HEK293T (cell line): ENCODE measurements at regions not wholly inside any gene's neighbourhood (a gene's known extent, or its start where the extent isn't known, plus 50 kb on each side); places are given as distances from the start of the nearest gene placed in this dataset.

Experiments used
- CTCF ChIA-PET: fragments of 350-600 bp; formaldehyde crosslinking; extraction: SDS; loops from one replicate; lab custom pipeline; 2021; ENCODE audit warnings: antibody characterized with exemption, inconsistent platforms; lab: Yijun Ruan, JAX
- POLR2A ChIA-PET: fragments of 350-600 bp; formaldehyde crosslinking; extraction: SDS; loops from one replicate; lab custom pipeline; 2020; ENCODE audit warnings: antibody characterized with exemption, inconsistent platforms; lab: Yijun Ruan, JAX
- DNase-seq: peaks from one replicate; pipeline ENCODE4 v3.0.0; 2012; ENCODE audit warnings: mixed read lengths; ENCODE audit errors: extremely low spot score
- ARNT ChIP-seq: fragments of 450-650 bp; IDR thresholded peaks from 2 replicates; pipeline ENCODE4 v1.6.1; 2017; ENCODE audit warnings: mild to moderate bottlenecking
- BHLHE40 ChIP-seq: fragments of 450-650 bp; IDR thresholded peaks from 2 replicates; pipeline ENCODE4 v1.6.1; 2016; ENCODE audit warnings: mild to moderate bottlenecking, moderate library complexity, borderline replicate concordance
- CTBP1 ChIP-seq: fragments of 450-650 bp; IDR thresholded peaks from 2 replicates; pipeline ENCODE4 v1.6.1; 2016; ENCODE audit warnings: borderline replicate concordance
- ELF4 ChIP-seq: fragments of 450-650 bp; IDR thresholded peaks from 2 replicates; pipeline ENCODE4 v1.6.1; 2017; ENCODE audit warnings: antibody characterized with exemption
- FOXA1 ChIP-seq: fragments of 450-650 bp; IDR thresholded peaks from 2 replicates; pipeline ENCODE4 v1.6.1; 2016; ENCODE audit warnings: mild to moderate bottlenecking
- FOXK2 ChIP-seq: fragments of 450-650 bp; IDR thresholded peaks from 2 replicates; pipeline ENCODE4 v1.6.1; 2016; ENCODE audit warnings: mild to moderate bottlenecking
- FOXM1 ChIP-seq: fragments of 450-650 bp; IDR thresholded peaks from 2 replicates; pipeline ENCODE4 v1.6.1; 2017; ENCODE audit warnings: mild to moderate bottlenecking, borderline replicate concordance
- HDGF ChIP-seq: fragments of 450-650 bp; IDR thresholded peaks from 2 replicates; pipeline ENCODE4 v1.6.1; 2017; ENCODE audit warnings: antibody characterized with exemption, borderline replicate concordance
- L3MBTL2 ChIP-seq: fragments of 450-650 bp; conservative IDR thresholded peaks from 2 replicates; pipeline ENCODE4 v1.6.1; 2016; ENCODE audit warnings: mild to moderate bottlenecking
- LEF1 ChIP-seq: fragments of 450-650 bp; IDR thresholded peaks from 2 replicates; pipeline ENCODE4 v1.6.1; 2017; ENCODE audit warnings: mild to moderate bottlenecking, borderline replicate concordance
- NFRKB ChIP-seq: fragments of 450-650 bp; IDR thresholded peaks from 2 replicates; pipeline ENCODE4 v1.6.1; 2016; ENCODE audit warnings: mild to moderate bottlenecking, moderate library complexity
- PKNOX1 ChIP-seq: fragments of 450-650 bp; IDR thresholded peaks from 2 replicates; pipeline ENCODE4 v1.6.1; 2016
- SP1 ChIP-seq: fragments of 450-650 bp; IDR thresholded peaks from 2 replicates; pipeline ENCODE4 v1.6.1; 2017
- SUZ12 ChIP-seq: fragments of 450-650 bp; IDR thresholded peaks from 2 replicates; pipeline ENCODE4 v1.6.1; 2016; ENCODE audit warnings: mild to moderate bottlenecking
- TARDBP ChIP-seq: fragments of 450-650 bp; IDR thresholded peaks from 2 replicates; pipeline ENCODE4 v1.6.1; 2016
- ZNF384 ChIP-seq: fragments of 450-650 bp; IDR thresholded peaks from 2 replicates; pipeline ENCODE4 v1.6.1; 2016

GRCh38 chr4:146114066-146114465 lies 61.5 kb upstream of the LSM6 start:
- no peak for TF ChIP-seq LEF1
- TF ChIP-seq ARNT, result no peak
- TF ChIP-seq FOXA1, result no peak
- no peak for TF ChIP-seq ELF4
- TF ChIP-seq BHLHE40, result no peak
- TF ChIP-seq HDGF, result no peak
- no peak for TF ChIP-seq TARDBP
- TF ChIP-seq ZNF384, result no peak
- TF ChIP-seq CTBP1, result no peak
- TF ChIP-seq FOXK2, result no peak
- TF ChIP-seq PKNOX1, result no peak
- TF ChIP-seq SP1, result no peak
- no peak for TF ChIP-seq L3MBTL2
- no peak for TF ChIP-seq FOXM1
- TF ChIP-seq SUZ12, result no peak
- no peak for TF ChIP-seq NFRKB
- ChIA-PET POLR2A (no interaction called here), CTCF (interaction anchor here (0.6 to 0.8 kb wide), 3 partner anchors 13 to 188 kb away, joined by 3 to 4 read pairs (median 3); no protein-coding TSS in a partner anchor)
- no peak for DNase-seq

GRCh38 chr4:146113171-146113570 lies 62.3 kb upstream of the LSM6 start:
- CTCF ChIA-PET, result interaction anchor here (0.8 kb wide), 1 partner anchor 18 kb away, joined by 3 read pairs; no protein-coding TSS in a partner anchor
- POLR2A ChIA-PET, result no interaction called here
- TF ChIP-seq BHLHE40, result no peak
- TF ChIP-seq NFRKB, result no peak
- no peak for TF ChIP-seq TARDBP
- no peak for TF ChIP-seq ARNT
- TF ChIP-seq FOXA1, result no peak
- TF ChIP-seq LEF1, result no peak
- DNase-seq, result no peak

GRCh38 chr4:146112389-146112788 lies 63.1 kb upstream of the LSM6 start:
- POLR2A ChIA-PET, result no interaction called here
- no peak for DNase-seq
- CTCF ChIA-PET, result no interaction called here
- no peak for TF ChIP-seq PKNOX1
- no peak for TF ChIP-seq ZNF384
- TF ChIP-seq CTBP1, result no peak
- no peak for TF ChIP-seq FOXA1
- TF ChIP-seq FOXK2, result no peak
- TF ChIP-seq BHLHE40, result no peak
- no peak for TF ChIP-seq SUZ12
- no peak for TF ChIP-seq ELF4
- TF ChIP-seq TARDBP, result no peak
- TF ChIP-seq SP1, result no peak
- TF ChIP-seq HDGF, result no peak
- TF ChIP-seq NFRKB, result no peak
- no peak for TF ChIP-seq L3MBTL2
- no peak for TF ChIP-seq ARNT
- TF ChIP-seq FOXM1, result no peak
- TF ChIP-seq LEF1, result no peak

- POLR2A ChIA-PET, result no interaction called here
- no peak for TF ChIP-seq ARNT
- TF ChIP-seq FOXA1, result no peak
- no peak for TF ChIP-seq PKNOX1
- no peak for TF ChIP-seq TARDBP
- no peak for TF ChIP-seq L3MBTL2
- TF ChIP-seq BHLHE40, result no peak
- TF ChIP-seq SUZ12, result no peak
- no peak for TF ChIP-seq HDGF
- TF ChIP-seq SP1, result no peak
- TF ChIP-seq ELF4, result no peak
- TF ChIP-seq ZNF384, result no peak
- no peak for TF ChIP-seq LEF1
- TF ChIP-seq NFRKB, result no peak
- CTCF ChIA-PET, result interaction anchor here (1.1 to 1.2 kb wide), 2 partner anchors 13 to 16 kb away, joined by 4 to 5 read pairs; no protein-coding TSS in a partner anchor
- no peak for DNase-seq
These were observed 64.5 kb upstream of the LSM6 start for GRCh38 chr4:146110871-146111485.

- DNase-seq, result no peak
- ChIA-PET POLR2A (interaction anchor here (1.1 kb wide), 1 partner anchor 13 kb away, joined by 3 read pairs; no protein-coding TSS in a partner anchor), CTCF (interaction anchor here (1.4 to 1.6 kb wide), 2 partner anchors 14 kb away, joined by 5 to 7 read pairs; no protein-coding TSS in a partner anchor)
- TF ChIP-seq TARDBP, result no peak
- no peak for TF ChIP-seq SP1
- no peak for TF ChIP-seq L3MBTL2
- no peak for TF ChIP-seq LEF1
- no peak for TF ChIP-seq PKNOX1
- TF ChIP-seq HDGF, result no peak
- TF ChIP-seq CTBP1, result no peak
- TF ChIP-seq FOXM1, result no peak
- TF ChIP-seq ZNF384, result no peak
- no peak for TF ChIP-seq ELF4
- no peak for TF ChIP-seq NFRKB
- TF ChIP-seq ARNT, result no peak
- no peak for TF ChIP-seq SUZ12
- TF ChIP-seq FOXA1, result no peak
- no peak for TF ChIP-seq BHLHE40
- no peak for TF ChIP-seq FOXK2
These were observed 66.8 kb upstream of the LSM6 start for GRCh38 chr4:146108756-146109155.
